Upper lobe of left lung (tissue), 6 donors: ENCODE measurements at regions not wholly inside any gene's neighbourhood (a gene's known extent, or its start where the extent isn't known, plus 50 kb on each side); places are given as distances from the start of the nearest gene placed in this dataset.

Experiments
- ATAC-seq, 2 donors: fragments of 200-7000 bp; cut with Tn5 transposase; one replicate each; pipeline ENCODE4 v1.9.1; 2022; ENCODE audit warnings: mild to moderate bottlenecking in 2 of 2, moderate library complexity in 2 of 2; ENCODE audit not compliant: low FRiP score in 2 of 2
- DNase-seq, 2 donors: peaks; one replicate each; pipeline ENCODE4 v3.0.0-alpha.2; 2019 to 2020
- H3K27ac ChIP-seq, 4 donors: fragments of 200-600 bp; sonication (generic); one replicate each; pipeline ENCODE4 v1.5.1; 2016 to 2019
- H3K27me3 ChIP-seq, 4 donors: fragments of 200-600 bp; sonication (generic); one replicate each; pipeline ENCODE4 v1.5.1; 2017 to 2019
- H3K36me3 ChIP-seq, 4 donors: fragments of 200-600 bp; sonication (generic); one replicate each; pipeline ENCODE4 v1.5.1; 2016 to 2019
- H3K4me1 ChIP-seq, 4 donors: fragments of 200-600 bp; sonication (generic); one replicate each; pipeline ENCODE4 v1.5.1; 2018 to 2019
- H3K4me3 ChIP-seq, 4 donors: fragments of 200-600 bp; sonication (generic); one replicate each; pipeline ENCODE4 v1.5.1; 2017 to 2019; ENCODE audit warnings: mild to moderate bottlenecking in 2 of 4, moderate library complexity in 1 of 4
- H3K9me3 ChIP-seq, 4 donors: fragments of 200-600 bp; sonication (generic); one replicate each; pipeline ENCODE4 v1.5.1; 2018 to 2019
- CTCF ChIP-seq, 6 experiments: fragments of 450-650 bp in 4 of 6; fragments of 200-600 bp in 2 of 6; sonication (generic) in 2 of 6; IDR thresholded peaks; one replicate each; pipeline ENCODE4 v1.5.1; 2016 to 2019; ENCODE audit warnings: antibody characterized with exemption in 6 of 6
- EP300 ChIP-seq, 4 donors: sonication (generic); formaldehyde crosslinking; IDR thresholded peaks; one replicate each; pipeline ENCODE4 v1.5.1; 2017; ENCODE audit warnings: antibody characterized with exemption in 4 of 4, control low read depth in 2 of 4
- POLR2A ChIP-seq, 4 donors: fragments of 450-650 bp; IDR thresholded peaks; one replicate each; pipeline ENCODE4 v1.5.1; 2016 to 2017; ENCODE audit warnings: antibody characterized with exemption in 4 of 4, mild to moderate bottlenecking in 2 of 4
- POLR2AphosphoS5 ChIP-seq, 2 donors: sonication (generic); formaldehyde crosslinking; IDR thresholded peaks; one replicate each; pipeline ENCODE4 v1.5.1; 2017; ENCODE audit warnings: antibody characterized with exemption in 2 of 2
- WGBS, 2 donors: methylation state at CpG; one replicate each; pipeline ENCODE4 v1.1.5; 2017 to 2018; 5-methylcytosine and 5-hydroxymethylcytosine counted together
- donor health status: DM: no; HTN: no; CAD: no; lungs with moderate emphysema.
- donor health status: DM: no; HTN: yes; CAD: no; lungs with severe emphysema.

- Histone ChIP-seq H3K9me3 (peaks cover 0 to 8% (median 6%) of the 10 kb centered on the region in 4 donors), H3K27ac (no peak overlapping the region), H3K4me1 (peaks cover 0 to 7% (median 1%) of the 10 kb centered on the region in 4 donors), H3K27me3 (no peaks in the 10 kb centered on the region), H3K36me3 (no peaks in the 10 kb centered on the region), H3K4me3 (no peak overlapping the region)
- WGBS, 2 donors, result 91 to 93% methylated on average over 2 of the region's 2 CpGs
- ATAC-seq (no peak), DNase-seq (no peak)
- TF ChIP-seq CTCF (IDR thresholded peaks at IDR 0.05) (no peak), POLR2A (IDR thresholded peaks at IDR 0.05) (no peak), EP300 (IDR thresholded peaks at IDR 0.05) (no peak), POLR2AphosphoS5 (IDR thresholded peaks at IDR 0.05) (no peak)
Measured at GRCh38 chr6:71077655-71078054, 120.8 kb upstream of the B3GAT2 start.

GRCh38 chr6:71079677-71080076 is 122.8 kb upstream of the B3GAT2 start:
- 94 to 97% methylated on average over 1 of the region's 1 CpG for WGBS, 2 donors
- H3K36me3 ChIP-seq, result no peaks in the 10 kb centered on the region
- no peak for DNase-seq
- H3K27me3 ChIP-seq, result no peaks in the 10 kb centered on the region
- peaks cover 0 to 11% (median 3%) of the 10 kb centered on the region in 4 donors for H3K4me1 ChIP-seq
- H3K27ac ChIP-seq, result no peak overlapping the region
- TF ChIP-seq CTCF (IDR thresholded peaks at IDR 0.05) (no peak), POLR2A (IDR thresholded peaks at IDR 0.05) (no peak), EP300 (IDR thresholded peaks at IDR 0.05) (no peak), POLR2AphosphoS5 (IDR thresholded peaks at IDR 0.05) (no peak)
- H3K4me3 ChIP-seq, result no peak overlapping the region
- ATAC-seq, result no peak
- H3K9me3 ChIP-seq, result peaks cover 0 to 8% (median 6%) of the 10 kb centered on the region in 4 donors

GRCh38 chr6:71080133-71080532 is 123.3 kb upstream of the B3GAT2 start:
- Histone ChIP-seq H3K27me3 (no peaks in the 10 kb centered on the region), H3K4me1 (peaks cover 0 to 11% (median 3%) of the 10 kb centered on the region in 4 donors), H3K27ac (no peak overlapping the region), H3K9me3 (peaks cover 0 to 8% (median 6%) of the 10 kb centered on the region in 4 donors), H3K36me3 (no peaks in the 10 kb centered on the region), H3K4me3 (no peak overlapping the region)
- 78 to 84% methylated on average over 2 of the region's 2 CpGs for WGBS, 2 donors
- no peak for ATAC-seq
- no peak for TF ChIP-seq CTCF (IDR thresholded peaks at IDR 0.05)
- TF ChIP-seq POLR2AphosphoS5 (IDR thresholded peaks at IDR 0.05), result no peak
- TF ChIP-seq POLR2A (IDR thresholded peaks at IDR 0.05), result no peak
- no peak for TF ChIP-seq EP300 (IDR thresholded peaks at IDR 0.05)
- DNase-seq, result no peak

- peak in 1 of 2 donors; percentile 57 for ATAC-seq
- H3K9me3 ChIP-seq, result peaks cover 0 to 8% (median 6%) of the 10 kb centered on the region in 4 donors
- no peaks in the 10 kb centered on the region for H3K36me3 ChIP-seq
- DNase-seq, result no peak
- WGBS, 2 donors, result 43 to 52% methylated on average over 4 of the region's 4 CpGs
- peaks cover 0 to 11% (median 3%) of the 10 kb centered on the region in 4 donors for H3K4me1 ChIP-seq
- TF ChIP-seq CTCF (IDR thresholded peaks at IDR 0.05) (no peak), POLR2AphosphoS5 (IDR thresholded peaks at IDR 0.05) (no peak), EP300 (IDR thresholded peaks at IDR 0.05) (no peak), POLR2A (IDR thresholded peaks at IDR 0.05) (no peak)
- no peak overlapping the region for H3K4me3 ChIP-seq
- H3K27me3 ChIP-seq, result no peaks in the 10 kb centered on the region
- H3K27ac ChIP-seq, result no peak overlapping the region
Measured at GRCh38 chr6:71080826-71081225, 124.0 kb upstream of the B3GAT2 start.

GRCh38 chr6:71082033-71082650 is 125.3 kb upstream of the B3GAT2 start:
- Histone ChIP-seq H3K4me1 (peaks cover 0 to 11% (median 3%) of the 10 kb centered on the region in 4 donors), H3K4me3 (peak overlapping the region in 2 of 4 donors; percentile 1 to 21), H3K36me3 (no peaks in the 10 kb centered on the region), H3K27me3 (no peaks in the 10 kb centered on the region), H3K9me3 (peaks cover 0 to 8% (median 6%) of the 10 kb centered on the region in 4 donors), H3K27ac (no peak overlapping the region)
- ATAC-seq (no peak), DNase-seq (no peak)
- 49 to 56% methylated on average over 6 of the region's 6 CpGs for whole genome bisulfite sequencing, 2 donors
- no peak for TF ChIP-seq POLR2AphosphoS5 (IDR thresholded peaks at IDR 0.05)
- no peak for TF ChIP-seq EP300 (IDR thresholded peaks at IDR 0.05)
- TF ChIP-seq CTCF (IDR thresholded peaks at IDR 0.05), result no peak
- TF ChIP-seq POLR2A (IDR thresholded peaks at IDR 0.05), result no peak
